Neuron (in vitro differentiated cells): ENCODE measurements at regions not wholly inside any gene's neighbourhood (a gene's known extent, or its start where the extent isn't known, plus 50 kb on each side); places are given as distances from the start of the nearest gene placed in this dataset.
"Not testable (repeated sequence)": the region's sequence is repeated elsewhere in the genome, so short reads cannot be mapped to it uniquely, and the experiment has no call there.

ENCODE experiments used
- H2AFZ ChIP-seq: one replicate; pipeline ENCODE4 v1.6.1; 2013; ENCODE audit warnings: low read depth, mild to moderate bottlenecking, inconsistent platforms, low read length, moderate library complexity
- H3K27me3 ChIP-seq: one replicate; pipeline ENCODE4 v1.6.1; 2013; ENCODE audit warnings: low read length; ENCODE audit not compliant: insufficient read depth
- H3K36me3 ChIP-seq: one replicate; pipeline ENCODE4 v1.6.1; 2013; ENCODE audit warnings: low read length; ENCODE audit not compliant: insufficient read depth
- H3K4me1 ChIP-seq: one replicate; pipeline ENCODE4 v1.6.1; 2013; ENCODE audit warnings: low read length; ENCODE audit not compliant: insufficient read depth
- H3K4me3 ChIP-seq: 2 replicates; pipeline ENCODE4 v1.5.1; 2013; ENCODE audit warnings: mild to moderate bottlenecking, low read length, moderate library complexity
- H3K9me3 ChIP-seq: one replicate; pipeline ENCODE4 v1.6.1; 2013; ENCODE audit warnings: low read length

GRCh38 chr14:82905762-82906161 lies 1372.1 kb upstream of the SEL1L start:
- no peak overlapping the region for H2AFZ ChIP-seq
- no peaks in the 10 kb centered on the region for H3K27me3 ChIP-seq
- H3K4me3 ChIP-seq, result no peak overlapping the region
- H3K4me1 ChIP-seq, result no peaks in the 10 kb centered on the region
- H3K9me3 ChIP-seq, result no peaks in the 10 kb centered on the region
- H3K36me3 ChIP-seq, result no peaks in the 10 kb centered on the region

GRCh38 chr14:82911930-82912329 lies 1378.3 kb upstream of the SEL1L start:
- no peaks in the 10 kb centered on the region for H3K9me3 ChIP-seq
- H3K4me3 ChIP-seq, result no peak overlapping the region
- no peak overlapping the region for H2AFZ ChIP-seq
- no peaks in the 10 kb centered on the region for H3K36me3 ChIP-seq
- no peaks in the 10 kb centered on the region for H3K27me3 ChIP-seq
- H3K4me1 ChIP-seq, result no peaks in the 10 kb centered on the region

- Histone ChIP-seq H3K4me3 (no peak overlapping the region), H3K9me3 (no peaks in the 10 kb centered on the region), H3K4me1 (no peaks in the 10 kb centered on the region), H2AFZ (no peak overlapping the region), H3K36me3 (no peaks in the 10 kb centered on the region), H3K27me3 (no peaks in the 10 kb centered on the region)
These were observed 1379.7 kb upstream of the SEL1L start for GRCh38 chr14:82913396-82913795.

- Histone ChIP-seq H3K4me3 (no peak overlapping the region), H3K4me1 (no peaks in the 10 kb centered on the region), H2AFZ (no peak overlapping the region), H3K9me3 (no peaks in the 10 kb centered on the region), H3K36me3 (no peaks in the 10 kb centered on the region), H3K27me3 (no peaks in the 10 kb centered on the region)
These were observed 1381.7 kb upstream of the SEL1L start for GRCh38 chr14:82915381-82915780.

GRCh38 chr14:82935691-82936090 lies 1402.0 kb upstream of the SEL1L start:
- H3K4me3 ChIP-seq, result no peak overlapping the region
- no peaks in the 10 kb centered on the region for H3K4me1 ChIP-seq
- H3K27me3 ChIP-seq, result no peaks in the 10 kb centered on the region
- no peaks in the 10 kb centered on the region for H3K36me3 ChIP-seq
- H2AFZ ChIP-seq, result no peak overlapping the region
- no peaks in the 10 kb centered on the region for H3K9me3 ChIP-seq

- Histone ChIP-seq H3K4me1 (no peaks in the 10 kb centered on the region), H3K4me3 (no peak overlapping the region), H2AFZ (no peak overlapping the region), H3K27me3 (no peaks in the 10 kb centered on the region), H3K9me3 (no peaks in the 10 kb centered on the region), H3K36me3 (no peaks in the 10 kb centered on the region)
These were observed 1417.5 kb upstream of the SEL1L start for GRCh38 chr14:82951171-82951570.

GRCh38 chr14:82963756-82964155 lies 1430.1 kb upstream of the SEL1L start:
- H2AFZ ChIP-seq, result no peak overlapping the region
- no peaks in the 10 kb centered on the region for H3K27me3 ChIP-seq
- H3K36me3 ChIP-seq, result no peaks in the 10 kb centered on the region
- no peaks in the 10 kb centered on the region for H3K9me3 ChIP-seq
- no peaks in the 10 kb centered on the region for H3K4me1 ChIP-seq
- H3K4me3 ChIP-seq, result no peak overlapping the region

- Histone ChIP-seq H3K27me3 (no peaks in the 10 kb centered on the region), H3K9me3 (no peaks in the 10 kb centered on the region), H2AFZ (no peak overlapping the region), H3K4me1 (no peaks in the 10 kb centered on the region), H3K4me3 (no peak overlapping the region), H3K36me3 (no peaks in the 10 kb centered on the region)
These were observed 1454.0 kb upstream of the SEL1L start for GRCh38 chr14:82987502-82988124.

- not testable (repeated sequence) for H3K4me1 ChIP-seq, H3K4me3 ChIP-seq, H2AFZ ChIP-seq, H3K9me3 ChIP-seq, H3K27me3 ChIP-seq, H3K36me3 ChIP-seq
These were observed 1460.9 kb upstream of the SEL1L start for GRCh38 chr14:82994547-82994946.

GRCh38 chr14:82999802-83000201 lies 1466.1 kb upstream of the SEL1L start:
- Histone ChIP-seq H3K27me3 (no peaks in the 10 kb centered on the region), H3K4me3 (no peak overlapping the region)

GRCh38 chr14:83004456-83005006 lies 1470.9 kb upstream of the SEL1L start:
- Histone ChIP-seq H3K4me1 (no peaks in the 10 kb centered on the region), H3K36me3 (no peaks in the 10 kb centered on the region), H3K4me3 (no peak overlapping the region), H3K27me3 (no peaks in the 10 kb centered on the region), H3K9me3 (no peaks in the 10 kb centered on the region), H2AFZ (no peak overlapping the region)

More at GRCh38 chr14:82999802-83000201, 1466.1 kb upstream of the SEL1L start:
- no peaks in the 10 kb centered on the region for H3K9me3 ChIP-seq
- no peaks in the 10 kb centered on the region for H3K36me3 ChIP-seq
- no peaks in the 10 kb centered on the region for H3K4me1 ChIP-seq
- H2AFZ ChIP-seq, result no peak overlapping the region

GRCh38 chr14:83006121-83006670 lies 1472.5 kb upstream of the SEL1L start:
- Histone ChIP-seq H3K4me1 (no peaks in the 10 kb centered on the region), H2AFZ (no peak overlapping the region), H3K4me3 (no peak overlapping the region), H3K27me3 (no peaks in the 10 kb centered on the region), H3K36me3 (no peaks in the 10 kb centered on the region), H3K9me3 (no peaks in the 10 kb centered on the region)

- H3K27me3 ChIP-seq, H2AFZ ChIP-seq, H3K36me3 ChIP-seq, H3K4me3 ChIP-seq, H3K4me1 ChIP-seq, H3K9me3 ChIP-seq: not testable (repeated sequence)
These were observed 1473.4 kb upstream of the SEL1L start for GRCh38 chr14:83007052-83007451.
